ENCODE measurements at regions not wholly inside any gene's neighbourhood (a gene's known extent, or its start where the extent isn't known, plus 50 kb on each side); places are given as distances from the start of the nearest gene placed in this dataset.

GRCh38 chr7:156064971-156065386 is 252.7 kb upstream of the SHH start:
- TF ChIP-seq CTCF (conservative IDR thresholded peaks at IDR 0.05; ENCODE audit: low read depth in 2 of 2) = no peak
- no peak for TF ChIP-seq EZH2 (IDR thresholded peaks at IDR 0.05; ENCODE audit: low read depth, unreplicated experiment)
- no peak for TF ChIP-seq JUNB (IDR thresholded peaks at IDR 0.05; ENCODE audit: unreplicated experiment)
- no peak for TF ChIP-seq EZH2phosphoT487 (IDR thresholded peaks at IDR 0.05; ENCODE audit: unreplicated experiment)
- TF ChIP-seq POLR2AphosphoS5 (IDR thresholded peaks at IDR 0.05; ENCODE audit: low read depth) = no peak
- no peak for TF ChIP-seq CREB1 (CRISPR knock-in tag; IDR thresholded peaks at IDR 0.05; ENCODE audit: low read depth)
- TF ChIP-seq, protein P1, sequence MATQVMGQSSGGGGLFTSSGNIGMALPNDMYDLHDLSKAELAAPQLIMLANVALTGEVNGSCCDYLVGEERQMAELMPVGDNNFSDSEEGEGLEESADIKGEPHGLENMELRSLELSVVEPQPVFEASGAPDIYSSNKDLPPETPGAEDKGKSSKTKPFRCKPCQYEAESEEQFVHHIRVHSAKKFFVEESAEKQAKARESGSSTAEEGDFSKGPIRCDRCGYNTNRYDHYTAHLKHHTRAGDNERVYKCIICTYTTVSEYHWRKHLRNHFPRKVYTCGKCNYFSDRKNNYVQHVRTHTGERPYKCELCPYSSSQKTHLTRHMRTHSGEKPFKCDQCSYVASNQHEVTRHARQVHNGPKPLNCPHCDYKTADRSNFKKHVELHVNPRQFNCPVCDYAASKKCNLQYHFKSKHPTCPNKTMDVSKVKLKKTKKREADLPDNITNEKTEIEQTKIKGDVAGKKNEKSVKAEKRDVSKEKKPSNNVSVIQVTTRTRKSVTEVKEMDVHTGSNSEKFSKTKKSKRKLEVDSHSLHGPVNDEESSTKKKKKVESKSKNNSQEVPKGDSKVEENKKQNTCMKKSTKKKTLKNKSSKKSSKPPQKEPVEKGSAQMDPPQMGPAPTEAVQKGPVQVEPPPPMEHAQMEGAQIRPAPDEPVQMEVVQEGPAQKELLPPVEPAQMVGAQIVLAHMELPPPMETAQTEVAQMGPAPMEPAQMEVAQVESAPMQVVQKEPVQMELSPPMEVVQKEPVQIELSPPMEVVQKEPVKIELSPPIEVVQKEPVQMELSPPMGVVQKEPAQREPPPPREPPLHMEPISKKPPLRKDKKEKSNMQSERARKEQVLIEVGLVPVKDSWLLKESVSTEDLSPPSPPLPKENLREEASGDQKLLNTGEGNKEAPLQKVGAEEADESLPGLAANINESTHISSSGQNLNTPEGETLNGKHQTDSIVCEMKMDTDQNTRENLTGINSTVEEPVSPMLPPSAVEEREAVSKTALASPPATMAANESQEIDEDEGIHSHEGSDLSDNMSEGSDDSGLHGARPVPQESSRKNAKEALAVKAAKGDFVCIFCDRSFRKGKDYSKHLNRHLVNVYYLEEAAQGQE (IDR thresholded peaks at IDR 0.05; ENCODE audit: unreplicated experiment) = no peak
- TF ChIP-seq, protein P2, sequence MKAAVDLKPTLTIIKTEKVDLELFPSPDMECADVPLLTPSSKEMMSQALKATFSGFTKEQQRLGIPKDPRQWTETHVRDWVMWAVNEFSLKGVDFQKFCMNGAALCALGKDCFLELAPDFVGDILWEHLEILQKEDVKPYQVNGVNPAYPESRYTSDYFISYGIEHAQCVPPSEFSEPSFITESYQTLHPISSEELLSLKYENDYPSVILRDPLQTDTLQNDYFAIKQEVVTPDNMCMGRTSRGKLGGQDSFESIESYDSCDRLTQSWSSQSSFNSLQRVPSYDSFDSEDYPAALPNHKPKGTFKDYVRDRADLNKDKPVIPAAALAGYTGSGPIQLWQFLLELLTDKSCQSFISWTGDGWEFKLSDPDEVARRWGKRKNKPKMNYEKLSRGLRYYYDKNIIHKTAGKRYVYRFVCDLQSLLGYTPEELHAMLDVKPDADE (IDR thresholded peaks at IDR 0.05) = no peak
- no peak for TF ChIP-seq STAT1 (IDR thresholded peaks at IDR 0.05; ENCODE audit: unreplicated experiment)
- TF ChIP-seq ZNF331 (CRISPR knock-in tag; IDR thresholded peaks at IDR 0.05; ENCODE audit: low read depth) = no peak
- TF ChIP-seq NANOG (IDR thresholded peaks at IDR 0.05; ENCODE audit: borderline replicate concordance) = no peak
- no peak for TF ChIP-seq ZNF114 (CRISPR knock-in tag; IDR thresholded peaks at IDR 0.05)
- TF ChIP-seq, protein P3, sequence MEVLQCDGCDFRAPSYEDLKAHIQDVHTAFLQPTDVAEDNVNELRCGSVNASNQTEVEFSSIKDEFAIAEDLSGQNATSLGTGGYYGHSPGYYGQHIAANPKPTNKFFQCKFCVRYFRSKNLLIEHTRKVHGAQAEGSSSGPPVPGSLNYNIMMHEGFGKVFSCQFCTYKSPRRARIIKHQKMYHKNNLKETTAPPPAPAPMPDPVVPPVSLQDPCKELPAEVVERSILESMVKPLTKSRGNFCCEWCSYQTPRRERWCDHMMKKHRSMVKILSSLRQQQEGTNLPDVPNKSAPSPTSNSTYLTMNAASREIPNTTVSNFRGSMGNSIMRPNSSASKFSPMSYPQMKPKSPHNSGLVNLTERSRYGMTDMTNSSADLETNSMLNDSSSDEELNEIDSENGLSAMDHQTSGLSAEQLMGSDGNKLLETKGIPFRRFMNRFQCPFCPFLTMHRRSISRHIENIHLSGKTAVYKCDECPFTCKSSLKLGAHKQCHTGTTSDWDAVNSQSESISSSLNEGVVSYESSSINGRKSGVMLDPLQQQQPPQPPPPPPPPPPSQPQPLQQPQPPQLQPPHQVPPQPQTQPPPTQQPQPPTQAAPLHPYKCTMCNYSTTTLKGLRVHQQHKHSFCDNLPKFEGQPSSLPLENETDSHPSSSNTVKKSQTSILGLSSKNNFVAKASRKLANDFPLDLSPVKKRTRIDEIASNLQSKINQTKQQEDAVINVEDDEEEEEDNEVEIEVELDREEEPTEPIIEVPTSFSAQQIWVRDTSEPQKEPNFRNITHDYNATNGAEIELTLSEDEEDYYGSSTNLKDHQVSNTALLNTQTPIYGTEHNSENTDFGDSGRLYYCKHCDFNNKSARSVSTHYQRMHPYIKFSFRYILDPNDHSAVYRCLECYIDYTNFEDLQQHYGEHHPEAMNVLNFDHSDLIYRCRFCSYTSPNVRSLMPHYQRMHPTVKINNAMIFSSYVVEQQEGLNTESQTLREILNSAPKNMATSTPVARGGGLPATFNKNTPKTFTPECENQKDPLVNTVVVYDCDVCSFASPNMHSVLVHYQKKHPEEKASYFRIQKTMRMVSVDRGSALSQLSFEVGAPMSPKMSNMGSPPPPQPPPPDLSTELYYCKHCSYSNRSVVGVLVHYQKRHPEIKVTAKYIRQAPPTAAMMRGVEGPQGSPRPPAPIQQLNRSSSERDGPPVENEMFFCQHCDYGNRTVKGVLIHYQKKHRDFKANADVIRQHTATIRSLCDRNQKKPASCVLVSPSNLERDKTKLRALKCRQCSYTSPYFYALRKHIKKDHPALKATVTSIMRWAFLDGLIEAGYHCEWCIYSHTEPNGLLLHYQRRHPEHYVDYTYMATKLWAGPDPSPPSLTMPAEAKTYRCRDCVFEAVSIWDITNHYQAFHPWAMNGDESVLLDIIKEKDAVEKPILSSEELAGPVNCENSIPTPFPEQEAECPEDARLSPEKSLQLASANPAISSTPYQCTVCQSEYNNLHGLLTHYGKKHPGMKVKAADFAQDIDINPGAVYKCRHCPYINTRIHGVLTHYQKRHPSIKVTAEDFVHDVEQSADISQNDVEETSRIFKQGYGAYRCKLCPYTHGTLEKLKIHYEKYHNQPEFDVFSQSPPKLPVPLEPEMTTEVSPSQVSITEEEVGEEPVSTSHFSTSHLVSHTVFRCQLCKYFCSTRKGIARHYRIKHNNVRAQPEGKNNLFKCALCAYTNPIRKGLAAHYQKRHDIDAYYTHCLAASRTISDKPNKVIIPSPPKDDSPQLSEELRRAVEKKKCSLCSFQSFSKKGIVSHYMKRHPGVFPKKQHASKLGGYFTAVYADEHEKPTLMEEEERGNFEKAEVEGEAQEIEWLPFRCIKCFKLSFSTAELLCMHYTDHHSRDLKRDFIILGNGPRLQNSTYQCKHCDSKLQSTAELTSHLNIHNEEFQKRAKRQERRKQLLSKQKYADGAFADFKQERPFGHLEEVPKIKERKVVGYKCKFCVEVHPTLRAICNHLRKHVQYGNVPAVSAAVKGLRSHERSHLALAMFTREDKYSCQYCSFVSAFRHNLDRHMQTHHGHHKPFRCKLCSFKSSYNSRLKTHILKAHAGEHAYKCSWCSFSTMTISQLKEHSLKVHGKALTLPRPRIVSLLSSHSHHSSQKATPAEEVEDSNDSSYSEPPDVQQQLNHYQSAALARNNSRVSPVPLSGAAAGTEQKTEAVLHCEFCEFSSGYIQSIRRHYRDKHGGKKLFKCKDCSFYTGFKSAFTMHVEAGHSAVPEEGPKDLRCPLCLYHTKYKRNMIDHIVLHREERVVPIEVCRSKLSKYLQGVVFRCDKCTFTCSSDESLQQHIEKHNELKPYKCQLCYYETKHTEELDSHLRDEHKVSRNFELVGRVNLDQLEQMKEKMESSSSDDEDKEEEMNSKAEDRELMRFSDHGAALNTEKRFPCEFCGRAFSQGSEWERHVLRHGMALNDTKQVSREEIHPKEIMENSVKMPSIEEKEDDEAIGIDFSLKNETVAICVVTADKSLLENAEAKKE (CRISPR knock-in tag; IDR thresholded peaks at IDR 0.05) = no peak

Data from GM23338 (cell line).